ENCODE measurements at regions not wholly inside any gene's neighbourhood (a gene's known extent, or its start where the extent isn't known, plus 50 kb on each side); places are given as distances from the start of the nearest gene placed in this dataset.

GRCh38 chr1:187621951-187622350 is 793.2 kb downstream of the PLA2G4A start:
- TF ChIP-seq POLR2A (IDR thresholded peaks at IDR 0.05) (no peak), CTCF (IDR thresholded peaks at IDR 0.05) (no peak)
- no peak for DNase-seq (ENCODE audit: low spot score in 2 of 2)
- intact Hi-C loops (cut with DNase I; ENCODE audit: low total_unique reads): no loop called here
- no peak overlapping the region for H3K4me3 ChIP-seq (ENCODE audit: low read depth, poor library complexity, severe bottlenecking)
- WGBS, 2 donors: 69 to 77% methylated on average over 3 of the region's 3 CpGs

- H3K4me3 ChIP-seq (ENCODE audit: low read depth, poor library complexity, severe bottlenecking): no peak overlapping the region
- TF ChIP-seq POLR2A (IDR thresholded peaks at IDR 0.05) (no peak), CTCF (IDR thresholded peaks at IDR 0.05) (no peak)
- 0 to 42% methylated on average over 1 of the region's 1 CpG for WGBS, 2 donors
- intact Hi-C loops (cut with DNase I; ENCODE audit: low total_unique reads): no loop called here
- no peak for DNase-seq (ENCODE audit: low spot score in 2 of 2)
Measured at GRCh38 chr1:187622545-187622944, 793.8 kb downstream of the PLA2G4A start.

GRCh38 chr1:187624812-187625545 is 796.2 kb downstream of the PLA2G4A start:
- no peak overlapping the region for H3K4me3 ChIP-seq (ENCODE audit: low read depth, poor library complexity, severe bottlenecking)
- 74 to 77% methylated on average over 2 of the region's 2 CpGs for WGBS, 2 donors
- no peak for TF ChIP-seq POLR2A (IDR thresholded peaks at IDR 0.05)
- TF ChIP-seq CTCF (IDR thresholded peaks at IDR 0.05): no peak
- intact Hi-C loops (cut with DNase I; ENCODE audit: low total_unique reads): no loop called here
- no peak for DNase-seq (ENCODE audit: low spot score in 2 of 2)

GRCh38 chr1:187626056-187626455 is 797.3 kb downstream of the PLA2G4A start:
- intact Hi-C loops (cut with DNase I; ENCODE audit: low total_unique reads): no loop called here
- WGBS, 2 donors: 19 to 39% methylated on average over 5 of the region's 5 CpGs

GRCh38 chr1:187627516-187627915 is 798.8 kb downstream of the PLA2G4A start:
- DNase-seq (ENCODE audit: low spot score in 2 of 2): no peak
- 89 to 96% methylated on average over 2 of the region's 2 CpGs for WGBS, 2 donors
- TF ChIP-seq POLR2A (IDR thresholded peaks at IDR 0.05) (no peak), CTCF (IDR thresholded peaks at IDR 0.05) (no peak)
- intact Hi-C loops (cut with DNase I; ENCODE audit: low total_unique reads): no loop called here
- no peak overlapping the region for H3K4me3 ChIP-seq (ENCODE audit: low read depth, poor library complexity, severe bottlenecking)

More at GRCh38 chr1:187626056-187626455, 797.3 kb downstream of the PLA2G4A start:
- TF ChIP-seq POLR2A (IDR thresholded peaks at IDR 0.05) (no peak), CTCF (IDR thresholded peaks at IDR 0.05) (no peak)
- no peak for DNase-seq (ENCODE audit: low spot score in 2 of 2)
- H3K4me3 ChIP-seq (ENCODE audit: low read depth, poor library complexity, severe bottlenecking): no peak overlapping the region

- no peak overlapping the region for H3K4me3 ChIP-seq (ENCODE audit: low read depth, poor library complexity, severe bottlenecking)
- intact Hi-C loops (cut with DNase I; ENCODE audit: low total_unique reads): no loop called here
- no peak for DNase-seq (ENCODE audit: low spot score in 2 of 2)
- TF ChIP-seq POLR2A (IDR thresholded peaks at IDR 0.05): no peak
- no peak for TF ChIP-seq CTCF (IDR thresholded peaks at IDR 0.05)
Measured at GRCh38 chr1:187629075-187629474, 800.3 kb downstream of the PLA2G4A start.
